Tibial nerve (tissue), 4 donors: ENCODE measurements at regions not wholly inside any gene's neighbourhood (a gene's known extent, or its start where the extent isn't known, plus 50 kb on each side); places are given as distances from the start of the nearest gene placed in this dataset.

Experiments
- DNase-seq, 2 donors: peaks; one replicate each; pipeline ENCODE4 v3.0.0-alpha.2; 2019; ENCODE audit warnings: low spot score in 2 of 2
- H3K27ac ChIP-seq, 4 donors: fragments of 200-600 bp; sonication (generic) in 3 of 4; one replicate each; pipeline ENCODE4 v1.5.1; 2017 to 2019; ENCODE audit warnings: mild to moderate bottlenecking in 1 of 4
- H3K27me3 ChIP-seq, 2 donors: fragments of 200-600 bp; sonication (generic) in 1 of 2; one replicate each; pipeline versions ENCODE4 v1.5.1 to v1.6.0; 2017 to 2019
- H3K36me3 ChIP-seq, 3 donors: fragments of 200-600 bp; sonication (generic); one replicate each; pipeline ENCODE4 v1.5.1; 2018 to 2019
- H3K4me1 ChIP-seq, 4 donors: fragments of 200-600 bp; sonication (generic) in 3 of 4; one replicate each; pipeline ENCODE4 v1.5.1; 2017 to 2019
- H3K4me3 ChIP-seq, 4 donors: fragments of 200-600 bp; sonication (generic) in 3 of 4; one replicate each; pipeline ENCODE4 v1.5.1; 2017 to 2019; ENCODE audit warnings: mild to moderate bottlenecking in 1 of 4, moderate library complexity in 1 of 4
- H3K9me3 ChIP-seq, 4 donors: fragments of 200-600 bp; sonication (generic) in 3 of 4; one replicate each; pipeline ENCODE4 v1.5.1; 2017 to 2019
- EP300 ChIP-seq, 2 donors: sonication (generic); formaldehyde crosslinking; IDR thresholded peaks; one replicate each; pipeline ENCODE4 v1.6.1; 2017; ENCODE audit warnings: antibody characterized with exemption in 2 of 2, mild to moderate bottlenecking in 1 of 2
- POLR2A ChIP-seq, 2 donors: fragments of 450-650 bp; IDR thresholded peaks; one replicate each; pipeline ENCODE4 v1.6.1; 2017; ENCODE audit warnings: antibody characterized with exemption in 2 of 2, mild to moderate bottlenecking in 2 of 2, moderate library complexity in 2 of 2
- WGBS, 2 donors: methylation state at CpG; one replicate each; pipeline ENCODE4 v1.1.5; 2018; 5-methylcytosine and 5-hydroxymethylcytosine counted together
- TF ChIP-seq, protein P1 (sequence below), 5 experiments: fragments of 200-600 bp in 3 of 5; fragments of 450-650 bp in 2 of 5; sonication (generic) in 3 of 5; IDR thresholded peaks; one replicate each; pipeline ENCODE4 v1.5.1; 2016 to 2019; ENCODE audit warnings: antibody characterized with exemption in 5 of 5, mild to moderate bottlenecking in 3 of 5, moderate library complexity in 2 of 5

DNA sequence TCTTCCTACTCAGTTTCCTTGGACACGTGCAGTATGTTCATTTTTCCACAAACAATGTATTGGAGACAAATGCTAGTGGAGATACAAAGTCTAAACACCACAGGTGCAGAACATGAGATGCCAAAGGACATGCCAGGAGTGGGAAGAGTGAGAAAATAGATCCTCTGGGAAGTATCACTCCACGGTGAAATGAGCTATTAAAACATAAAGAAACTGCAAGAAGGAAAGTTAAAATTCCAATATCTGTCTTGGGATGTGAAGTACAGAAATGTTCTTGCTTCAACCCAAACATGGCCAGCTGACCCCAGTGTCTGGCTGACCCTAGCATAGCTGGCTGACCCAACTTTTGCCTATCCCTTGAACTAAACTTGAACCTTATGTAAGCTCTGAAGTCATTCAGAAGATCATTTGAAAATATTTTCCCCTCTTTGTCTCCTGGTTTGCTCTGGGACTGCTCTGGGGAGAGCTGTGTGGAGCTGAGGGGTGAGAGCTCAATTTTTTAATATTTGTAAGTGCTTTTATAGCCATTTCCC, 59.5 kb downstream of the FZD1 start:
- WGBS, 2 donors: 42 to 49% methylated on average over 2 of the region's 2 CpGs
- DNase-seq: no peak

DNA sequence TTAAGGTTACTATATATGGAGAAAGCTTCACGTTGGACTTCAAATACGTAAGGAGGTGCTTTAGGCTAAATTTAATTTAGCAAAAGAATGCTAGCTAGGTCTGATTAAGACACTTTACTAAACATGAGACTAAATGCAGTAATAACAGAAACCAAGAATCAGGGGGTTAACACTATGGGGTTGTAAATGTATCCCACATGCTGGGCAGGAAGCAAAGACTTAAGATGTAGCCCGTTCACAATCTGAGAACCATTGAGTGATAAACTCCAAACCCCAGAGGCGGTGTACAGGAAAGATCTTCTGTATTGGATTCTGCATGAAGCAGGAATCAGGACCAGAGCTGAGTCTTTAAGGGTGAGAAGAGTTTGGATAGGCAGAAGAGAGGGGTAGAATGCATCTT, 60.4 kb downstream of the FZD1 start:
- 64 to 73% methylated on average over 4 of the region's 4 CpGs for WGBS, 2 donors
- no peak for DNase-seq
- H3K36me3 ChIP-seq: no peaks in the 10 kb centered on the region
- H3K27me3 ChIP-seq: no peaks in the 10 kb centered on the region
- H3K27ac ChIP-seq: peak overlapping the region in 1 of 4 donors; percentile 30
- H3K4me3 ChIP-seq: no peak overlapping the region
- H3K9me3 ChIP-seq: no peaks in the 10 kb centered on the region
- H3K4me1 ChIP-seq: peaks cover 0 to 41% (median 6%) of the 10 kb centered on the region in 4 donors
- TF ChIP-seq POLR2A (IDR thresholded peaks at IDR 0.05) (no peak), EP300 (IDR thresholded peaks at IDR 0.05) (no peak)

More for the DNA sequence above, 59.5 kb downstream of the FZD1 start:
- Histone ChIP-seq H3K36me3 (no peaks in the 10 kb centered on the region), H3K27ac (peak overlapping the region in 2 of 4 donors; percentile 5 to 30), H3K9me3 (no peaks in the 10 kb centered on the region), H3K27me3 (no peaks in the 10 kb centered on the region), H3K4me3 (no peak overlapping the region), H3K4me1 (peaks cover 0 to 39% (median 6%) of the 10 kb centered on the region in 4 donors)
- TF ChIP-seq, protein P1, sequence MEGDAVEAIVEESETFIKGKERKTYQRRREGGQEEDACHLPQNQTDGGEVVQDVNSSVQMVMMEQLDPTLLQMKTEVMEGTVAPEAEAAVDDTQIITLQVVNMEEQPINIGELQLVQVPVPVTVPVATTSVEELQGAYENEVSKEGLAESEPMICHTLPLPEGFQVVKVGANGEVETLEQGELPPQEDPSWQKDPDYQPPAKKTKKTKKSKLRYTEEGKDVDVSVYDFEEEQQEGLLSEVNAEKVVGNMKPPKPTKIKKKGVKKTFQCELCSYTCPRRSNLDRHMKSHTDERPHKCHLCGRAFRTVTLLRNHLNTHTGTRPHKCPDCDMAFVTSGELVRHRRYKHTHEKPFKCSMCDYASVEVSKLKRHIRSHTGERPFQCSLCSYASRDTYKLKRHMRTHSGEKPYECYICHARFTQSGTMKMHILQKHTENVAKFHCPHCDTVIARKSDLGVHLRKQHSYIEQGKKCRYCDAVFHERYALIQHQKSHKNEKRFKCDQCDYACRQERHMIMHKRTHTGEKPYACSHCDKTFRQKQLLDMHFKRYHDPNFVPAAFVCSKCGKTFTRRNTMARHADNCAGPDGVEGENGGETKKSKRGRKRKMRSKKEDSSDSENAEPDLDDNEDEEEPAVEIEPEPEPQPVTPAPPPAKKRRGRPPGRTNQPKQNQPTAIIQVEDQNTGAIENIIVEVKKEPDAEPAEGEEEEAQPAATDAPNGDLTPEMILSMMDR (IDR thresholded peaks at IDR 0.05): no peak
- TF ChIP-seq POLR2A (IDR thresholded peaks at IDR 0.05) (no peak), EP300 (IDR thresholded peaks at IDR 0.05) (no peak)

DNA sequence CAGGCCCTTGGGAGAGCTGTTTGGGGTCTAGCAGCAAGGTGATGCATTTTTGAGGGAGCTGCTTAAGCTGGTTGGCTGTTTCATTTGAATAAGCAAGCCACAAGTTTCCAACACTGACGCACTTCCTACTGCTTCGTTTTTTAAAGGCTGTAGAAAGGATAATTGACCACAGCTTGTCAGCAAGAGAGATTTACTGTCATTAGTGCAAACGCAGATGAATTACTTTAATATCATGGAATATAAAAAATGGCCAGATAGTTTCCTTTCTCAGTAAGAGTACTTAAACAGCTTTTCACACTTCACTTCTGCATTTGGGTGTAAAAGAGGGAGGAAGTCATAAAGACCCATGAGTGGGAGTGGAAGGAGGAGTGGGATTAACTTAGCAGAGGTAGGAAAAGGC, 61.5 kb downstream of the FZD1 start:
- 27 to 39% methylated on average over 3 of the region's 3 CpGs for WGBS, 2 donors
- no peaks in the 10 kb centered on the region for H3K36me3 ChIP-seq
- no peak for DNase-seq
- no peak overlapping the region for H3K4me3 ChIP-seq
- H3K9me3 ChIP-seq: no peaks in the 10 kb centered on the region
- no peaks in the 10 kb centered on the region for H3K27me3 ChIP-seq
- peaks cover 0 to 50% (median 6%) of the 10 kb centered on the region in 4 donors for H3K4me1 ChIP-seq
- TF ChIP-seq, protein P1 (IDR thresholded peaks at IDR 0.05): no peak
- TF ChIP-seq EP300 (IDR thresholded peaks at IDR 0.05) (no peak), POLR2A (IDR thresholded peaks at IDR 0.05) (no peak)
- peak overlapping the region in 2 of 4 donors; percentile 19 to 57 for H3K27ac ChIP-seq

DNA sequence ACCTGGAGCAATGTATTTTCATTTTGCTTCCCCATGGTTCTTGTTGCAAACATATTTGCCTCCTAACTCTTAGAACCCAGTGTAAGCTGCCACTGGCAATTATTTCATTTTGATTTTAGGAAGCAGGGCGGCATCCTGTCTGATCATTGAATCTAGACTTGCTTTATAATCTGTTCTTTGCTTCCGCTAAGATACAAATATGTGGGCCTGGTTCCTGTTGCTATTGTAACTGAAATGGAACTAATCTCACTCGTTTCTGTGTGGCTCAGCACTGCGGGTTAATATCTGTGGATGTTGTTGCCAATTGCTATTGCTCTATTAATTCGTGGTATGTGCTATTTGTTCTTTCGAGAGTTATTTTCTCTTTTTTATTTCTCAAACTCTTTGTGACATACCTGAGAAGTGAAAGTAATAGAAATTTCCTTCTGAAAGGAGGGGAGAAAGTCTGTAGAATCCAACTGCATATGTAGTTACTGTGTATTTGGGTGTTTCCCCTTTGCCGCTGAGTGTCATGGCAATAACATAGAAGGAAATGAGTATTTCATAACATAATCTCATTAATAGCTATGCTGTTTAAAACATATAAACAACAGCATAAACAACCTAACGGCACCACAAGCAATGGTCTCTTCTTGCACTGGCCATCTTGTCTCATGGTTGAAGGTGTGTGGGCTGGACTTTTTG, 62.4 kb downstream of the FZD1 start:
- TF ChIP-seq, protein P1 (IDR thresholded peaks at IDR 0.05): no peak
- TF ChIP-seq POLR2A (IDR thresholded peaks at IDR 0.05): no peak
- Histone ChIP-seq H3K9me3 (no peaks in the 10 kb centered on the region), H3K4me1 (peaks cover 0 to 53% (median 6%) of the 10 kb centered on the region in 4 donors), H3K4me3 (no peak overlapping the region), H3K27me3 (no peaks in the 10 kb centered on the region), H3K36me3 (no peaks in the 10 kb centered on the region), H3K27ac (peak overlapping the region in 2 of 4 donors; percentile 19 to 57)
- no peak for DNase-seq
- WGBS, 2 donors: 58 to 63% methylated on average over 7 to 8 of the region's 8 CpGs

DNA sequence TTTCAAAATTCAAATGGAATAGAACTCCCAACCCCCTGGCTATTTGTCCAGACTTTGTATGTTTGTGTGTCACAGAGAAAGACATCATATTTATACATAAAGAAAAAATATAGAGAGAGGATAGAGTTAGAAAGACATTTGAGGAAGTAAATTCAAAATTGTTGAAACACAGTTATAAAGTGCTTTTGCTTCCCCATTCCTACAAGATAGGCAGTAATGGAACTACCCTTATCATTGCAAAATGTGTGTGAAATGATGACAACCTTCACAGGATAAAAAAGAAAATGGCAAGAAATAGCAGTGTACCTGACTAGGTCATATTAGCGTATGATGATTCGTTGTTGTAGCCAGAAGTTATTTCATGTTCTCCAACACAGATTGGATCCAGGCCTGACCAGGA, 63.1 kb downstream of the FZD1 start:
- peak overlapping the region in 1 of 4 donors; percentile 19 for H3K27ac ChIP-seq
- TF ChIP-seq, protein P1 (IDR thresholded peaks at IDR 0.05): no peak
- DNase-seq: no peak
- no peaks in the 10 kb centered on the region for H3K9me3 ChIP-seq
- no peak overlapping the region for H3K4me3 ChIP-seq
- H3K27me3 ChIP-seq: no peaks in the 10 kb centered on the region
- H3K36me3 ChIP-seq: no peaks in the 10 kb centered on the region
- WGBS, 2 donors: 87 to 91% methylated on average over 2 of the region's 2 CpGs
- peaks cover 0 to 53% (median 6%) of the 10 kb centered on the region in 4 donors for H3K4me1 ChIP-seq
